ENCODE measurements at regions not wholly inside any gene's neighbourhood (a gene's known extent, or its start where the extent isn't known, plus 50 kb on each side); places are given as distances from the start of the nearest gene placed in this dataset.

- TF ChIP-seq CTCF (IDR thresholded peaks at IDR 0.05) (no peak), REST (IDR thresholded peaks at IDR 0.05; ENCODE audit: insufficient read depth in 1 of 2, low read depth in 2 of 2, low read length in 1 of 2) (no peak), POLR2AphosphoS5 (IDR thresholded peaks at IDR 0.05; ENCODE audit: low read depth, low read length) (no peak)
These were observed 343.6 kb downstream of the TDRD15 start for GRCh38 chr2:21467280-21467818.

All from Panc1 (cell line).